ENCODE measurements at regions not wholly inside any gene's neighbourhood (a gene's known extent, or its start where the extent isn't known, plus 50 kb on each side); places are given as distances from the start of the nearest gene placed in this dataset.
"Not testable (repeated sequence)": the region's sequence is repeated elsewhere in the genome, so short reads cannot be mapped to it uniquely, and the experiment has no call there.

- DNase-seq: no peak
Measured at GRCh38 chr6:167662075-167662880, 164.4 kb upstream of the AFDN start.

- no peak for DNase-seq
Measured at GRCh38 chr6:167662881-167663205, 163.9 kb upstream of the AFDN start.

GRCh38 chr6:167663316-167663715, 163.4 kb upstream of the AFDN start:
- DNase-seq: no peak

- no peak for DNase-seq
Measured at GRCh38 chr6:167663784-167664443, 162.8 kb upstream of the AFDN start.

GRCh38 chr6:167664678-167665660, 161.7 kb upstream of the AFDN start:
- no peak for DNase-seq

GRCh38 chr6:167665698-167666330, 160.9 kb upstream of the AFDN start:
- DNase-seq: no peak

GRCh38 chr6:167666571-167667203, 160.0 kb upstream of the AFDN start:
- DNase-seq: no peak

GRCh38 chr6:167667204-167668018, 159.3 kb upstream of the AFDN start:
- no peak for DNase-seq

- no peak for DNase-seq
Measured at GRCh38 chr6:167668019-167668753, 158.5 kb upstream of the AFDN start.

GRCh38 chr6:167668754-167669552, 157.8 kb upstream of the AFDN start:
- DNase-seq: no peak

GRCh38 chr6:167669553-167669849, 157.2 kb upstream of the AFDN start:
- no peak for DNase-seq

GRCh38 chr6:167669870-167670802, 156.6 kb upstream of the AFDN start:
- no peak for DNase-seq

GRCh38 chr6:167670938-167671338, 155.8 kb upstream of the AFDN start:
- no peak for DNase-seq

GRCh38 chr6:167671379-167671976, 155.2 kb upstream of the AFDN start:
- not testable (repeated sequence) for DNase-seq

- DNase-seq: no peak
Measured at GRCh38 chr6:167671977-167672687, 154.6 kb upstream of the AFDN start.

- no peak for DNase-seq
Measured at GRCh38 chr6:167672738-167673137, 154.0 kb upstream of the AFDN start.

GRCh38 chr6:167673946-167674345, 152.8 kb upstream of the AFDN start:
- no peak for DNase-seq

- DNase-seq: no peak
Measured at GRCh38 chr6:167674486-167674885, 152.2 kb upstream of the AFDN start.

Measured in CD4-positive, alpha-beta T cell treated with Interleukin-4 for 1 hour (primary cell).